ENCODE measurements at regions not wholly inside any gene's neighbourhood (a gene's known extent, or its start where the extent isn't known, plus 50 kb on each side); places are given as distances from the start of the nearest gene placed in this dataset.

GRCh38 chrX:96621811-96622210, 62.8 kb upstream of the DIAPH2 start (continued):
- TF ChIP-seq MYPOP (CRISPR knock-in tag; IDR thresholded peaks at IDR 0.05), result no peak
- TF ChIP-seq RORA (CRISPR knock-in tag; IDR thresholded peaks at IDR 0.05), result no peak
- no peak for TF ChIP-seq TBX3 (IDR thresholded peaks at IDR 0.05; ENCODE audit: borderline replicate concordance)
- no peak for TF ChIP-seq NRL (CRISPR knock-in tag; IDR thresholded peaks at IDR 0.05; ENCODE audit: borderline replicate concordance)
- TF ChIP-seq ZNF891 (CRISPR knock-in tag; IDR thresholded peaks at IDR 0.05), result no peak
- TF ChIP-seq HES4 (CRISPR knock-in tag; IDR thresholded peaks at IDR 0.05; ENCODE audit: borderline replicate concordance), result no peak
